Ovary (tissue), 3 donors: ENCODE measurements at regions not wholly inside any gene's neighbourhood (a gene's known extent, or its start where the extent isn't known, plus 50 kb on each side); places are given as distances from the start of the nearest gene placed in this dataset.

Source experiments
- POLR2A ChIP-seq: fragments of 450-650 bp; IDR thresholded peaks from one replicate; pipeline ENCODE4 v1.6.1; 2017; ENCODE audit warnings: antibody characterized with exemption, mild to moderate bottlenecking, moderate library complexity
- TF ChIP-seq, protein P1 (sequence below), 3 donors: fragments of 450-650 bp in 2 of 3; fragments of 200-600 bp in 1 of 3; IDR thresholded peaks; one replicate each; pipeline versions ENCODE4 v1.5.1 to v1.8.0; 2016 to 2022; ENCODE audit warnings: antibody characterized with exemption in 3 of 3, mild to moderate bottlenecking in 1 of 3
- donor health status: DM: no; HTN: no; CAD: no.

- TF ChIP-seq, protein P1, sequence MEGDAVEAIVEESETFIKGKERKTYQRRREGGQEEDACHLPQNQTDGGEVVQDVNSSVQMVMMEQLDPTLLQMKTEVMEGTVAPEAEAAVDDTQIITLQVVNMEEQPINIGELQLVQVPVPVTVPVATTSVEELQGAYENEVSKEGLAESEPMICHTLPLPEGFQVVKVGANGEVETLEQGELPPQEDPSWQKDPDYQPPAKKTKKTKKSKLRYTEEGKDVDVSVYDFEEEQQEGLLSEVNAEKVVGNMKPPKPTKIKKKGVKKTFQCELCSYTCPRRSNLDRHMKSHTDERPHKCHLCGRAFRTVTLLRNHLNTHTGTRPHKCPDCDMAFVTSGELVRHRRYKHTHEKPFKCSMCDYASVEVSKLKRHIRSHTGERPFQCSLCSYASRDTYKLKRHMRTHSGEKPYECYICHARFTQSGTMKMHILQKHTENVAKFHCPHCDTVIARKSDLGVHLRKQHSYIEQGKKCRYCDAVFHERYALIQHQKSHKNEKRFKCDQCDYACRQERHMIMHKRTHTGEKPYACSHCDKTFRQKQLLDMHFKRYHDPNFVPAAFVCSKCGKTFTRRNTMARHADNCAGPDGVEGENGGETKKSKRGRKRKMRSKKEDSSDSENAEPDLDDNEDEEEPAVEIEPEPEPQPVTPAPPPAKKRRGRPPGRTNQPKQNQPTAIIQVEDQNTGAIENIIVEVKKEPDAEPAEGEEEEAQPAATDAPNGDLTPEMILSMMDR (IDR thresholded peaks at IDR 0.05) = no peak
- no peak for TF ChIP-seq POLR2A
These were observed 362.7 kb upstream of the MMS22L start for GRCh38 chr6:97645757-97646156.
